ENCODE measurements at regions not wholly inside any gene's neighbourhood (a gene's known extent, or its start where the extent isn't known, plus 50 kb on each side); places are given as distances from the start of the nearest gene placed in this dataset.

- no peak overlapping the region for H3K4me3 ChIP-seq (ENCODE audit: control extremely low read depth in 1 of 5, extremely low read depth in 1 of 5, insufficient read depth in 1 of 5, low read depth in 2 of 5, low read length in 4 of 5)
These were observed 184.0 kb upstream of the PARP11 start for GRCh38 chr12:4056910-4057845.

GRCh38 chr12:4054630-4055029 lies 181.4 kb upstream of the PARP11 start:
- Histone ChIP-seq H3K9me3 (ENCODE audit: control extremely low read depth in 1 of 3, control insufficient read depth in 2 of 3, insufficient read depth in 1 of 3, low read length in 2 of 3) (no peaks in the 10 kb centered on the region), H3K9ac (ENCODE audit: low read length) (no peak overlapping the region), H3K27ac (ENCODE audit: low read length in 2 of 2) (no peak overlapping the region), H3K4me3 (ENCODE audit: control extremely low read depth in 1 of 5, extremely low read depth in 1 of 5, insufficient read depth in 1 of 5, low read depth in 2 of 5, low read length in 4 of 5) (no peak overlapping the region), H3K79me2 (ENCODE audit: control insufficient read depth, insufficient read depth, low read length) (no peaks in the 10 kb centered on the region), H3K27me3 (replicated peaks in 1 of 4; ENCODE audit: control extremely low read depth in 1 of 4, control insufficient read depth in 3 of 4, insufficient read depth in 4 of 4, low read length in 3 of 4) (no peaks in the 10 kb centered on the region), H3K36me3 (replicated peaks in 1 of 2; ENCODE audit: control extremely low read depth in 1 of 2, control insufficient read depth in 1 of 2, extremely low read depth in 1 of 2, insufficient read depth in 2 of 2, low read length in 1 of 2) (no peaks in the 10 kb centered on the region), H2AFZ (ENCODE audit: insufficient read depth, low read depth, low read length, poor library complexity, severe bottlenecking) (no peak overlapping the region), H3K4me1 (ENCODE audit: control insufficient read depth in 2 of 2, insufficient read depth in 2 of 2, low read length in 2 of 2) (no peaks in the 10 kb centered on the region), H4K20me1 (ENCODE audit: control insufficient read depth, insufficient read depth, low read length, poor library complexity, severe bottlenecking) (no peaks in the 10 kb centered on the region), H3K4me2 (replicated peaks; ENCODE audit: low read depth, low read length, poor library complexity, severe bottlenecking) (no peak overlapping the region)
- WGBS (ENCODE audit: insufficient coverage), result 100% methylated on average over 1 of the region's 2 CpGs
- ATAC-seq (ENCODE audit: low read depth) (no peak), DNase-seq (no peak)
- no peaks in the 10 kb centered on the region for H3K4me1 Mint-ChIP-seq
- CTCF ChIA-PET, result no interaction called here
- intact Hi-C loops (cut with micrococcal nuclease), result no loop called here
- no peak overlapping the region for H3K4me3 Mint-ChIP-seq
- no peaks in the 10 kb centered on the region for H3K9me3 Mint-ChIP-seq (ENCODE audit: insufficient read depth)
- peaks cover 27% of the 10 kb centered on the region for H3K27me3 Mint-ChIP-seq
- TF ChIP-seq, protein P1, sequence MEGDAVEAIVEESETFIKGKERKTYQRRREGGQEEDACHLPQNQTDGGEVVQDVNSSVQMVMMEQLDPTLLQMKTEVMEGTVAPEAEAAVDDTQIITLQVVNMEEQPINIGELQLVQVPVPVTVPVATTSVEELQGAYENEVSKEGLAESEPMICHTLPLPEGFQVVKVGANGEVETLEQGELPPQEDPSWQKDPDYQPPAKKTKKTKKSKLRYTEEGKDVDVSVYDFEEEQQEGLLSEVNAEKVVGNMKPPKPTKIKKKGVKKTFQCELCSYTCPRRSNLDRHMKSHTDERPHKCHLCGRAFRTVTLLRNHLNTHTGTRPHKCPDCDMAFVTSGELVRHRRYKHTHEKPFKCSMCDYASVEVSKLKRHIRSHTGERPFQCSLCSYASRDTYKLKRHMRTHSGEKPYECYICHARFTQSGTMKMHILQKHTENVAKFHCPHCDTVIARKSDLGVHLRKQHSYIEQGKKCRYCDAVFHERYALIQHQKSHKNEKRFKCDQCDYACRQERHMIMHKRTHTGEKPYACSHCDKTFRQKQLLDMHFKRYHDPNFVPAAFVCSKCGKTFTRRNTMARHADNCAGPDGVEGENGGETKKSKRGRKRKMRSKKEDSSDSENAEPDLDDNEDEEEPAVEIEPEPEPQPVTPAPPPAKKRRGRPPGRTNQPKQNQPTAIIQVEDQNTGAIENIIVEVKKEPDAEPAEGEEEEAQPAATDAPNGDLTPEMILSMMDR (IDR thresholded peaks at IDR 0.05), result no peak
- no peak for TF ChIP-seq EZH2 (IDR thresholded peaks at IDR 0.05; ENCODE audit: borderline replicate concordance, insufficient read depth, low read depth, low read length, poor library complexity, severe bottlenecking)
- no peak overlapping the region for H3K27ac Mint-ChIP-seq
- POLR2A ChIA-PET, result no interaction called here

More at GRCh38 chr12:4056910-4057845, 184.0 kb upstream of the PARP11 start:
- Histone ChIP-seq H3K79me2 (ENCODE audit: control insufficient read depth, insufficient read depth, low read length) (no peaks in the 10 kb centered on the region), H3K27me3 (replicated peaks in 1 of 4; ENCODE audit: control extremely low read depth in 1 of 4, control insufficient read depth in 3 of 4, insufficient read depth in 4 of 4, low read length in 3 of 4) (no peaks in the 10 kb centered on the region), H3K27ac (ENCODE audit: low read length in 2 of 2) (no peak overlapping the region), H3K4me1 (ENCODE audit: control insufficient read depth in 2 of 2, insufficient read depth in 2 of 2, low read length in 2 of 2) (no peaks in the 10 kb centered on the region), H3K9me3 (ENCODE audit: control extremely low read depth in 1 of 3, control insufficient read depth in 2 of 3, insufficient read depth in 1 of 3, low read length in 2 of 3) (no peaks in the 10 kb centered on the region), H3K9ac (ENCODE audit: low read length) (no peak overlapping the region), H2AFZ (ENCODE audit: insufficient read depth, low read depth, low read length, poor library complexity, severe bottlenecking) (no peak overlapping the region), H4K20me1 (ENCODE audit: control insufficient read depth, insufficient read depth, low read length, poor library complexity, severe bottlenecking) (no peaks in the 10 kb centered on the region), H3K4me2 (replicated peaks; ENCODE audit: low read depth, low read length, poor library complexity, severe bottlenecking) (no peak overlapping the region), H3K36me3 (replicated peaks in 1 of 2; ENCODE audit: control extremely low read depth in 1 of 2, control insufficient read depth in 1 of 2, extremely low read depth in 1 of 2, insufficient read depth in 2 of 2, low read length in 1 of 2) (no peaks in the 10 kb centered on the region)
- no peaks in the 10 kb centered on the region for H3K4me1 Mint-ChIP-seq
- ATAC-seq (ENCODE audit: low read depth), result no peak
- no peaks in the 10 kb centered on the region for H3K9me3 Mint-ChIP-seq (ENCODE audit: insufficient read depth)
- no peak overlapping the region for H3K27ac Mint-ChIP-seq
- CTCF ChIA-PET, result interaction anchor here (0.5 to 0.7 kb wide), 2 partner anchors 11 to 50 kb away, joined by 3 to 4 read pairs; no protein-coding TSS in a partner anchor
- peaks cover 27% of the 10 kb centered on the region for H3K27me3 Mint-ChIP-seq
- no peak overlapping the region for H3K4me3 Mint-ChIP-seq
- no peak for TF ChIP-seq EZH2 (IDR thresholded peaks at IDR 0.05; ENCODE audit: borderline replicate concordance, insufficient read depth, low read depth, low read length, poor library complexity, severe bottlenecking)
- TF ChIP-seq, protein P1 (IDR thresholded peaks at IDR 0.05), result no peak
- POLR2A ChIA-PET, result no interaction called here
- WGBS (ENCODE audit: insufficient coverage), result 80% methylated on average over 2 of the region's 6 CpGs
- intact Hi-C loops (cut with micrococcal nuclease), result no loop called here
- no peak for DNase-seq
